H1 (cell line): ENCODE measurements at regions not wholly inside any gene's neighbourhood (a gene's known extent, or its start where the extent isn't known, plus 50 kb on each side); places are given as distances from the start of the nearest gene placed in this dataset.

Source experiments
- CTCF ChIA-PET: fragments of 300-600 bp; sonication (Branson Sonifier 250); formaldehyde crosslinking; loops from one replicate; lab custom pipeline; 2021; ENCODE audit not compliant: partially characterized antibody; lab: Charles Lee
- POLR2A ChIA-PET: fragments of 300-600 bp; sonication (Branson Sonifier 250); formaldehyde crosslinking; loops from one replicate; lab custom pipeline; 2021; ENCODE audit warnings: inconsistent platforms; ENCODE audit not compliant: partially characterized antibody; lab: Charles Lee
- DNase-seq, 2 experiments: peaks; one replicate each; pipeline versions ENCODE4 v3.0.0 to v3.0.0-alpha.2; 2010 to 2022; ENCODE audit warnings: low spot score in 2 of 2, low read depth in 1 of 2, mixed read lengths in 1 of 2
- FAIRE-seq: peaks from 2 replicates; lab custom pipeline; 2011; peaks lifted over from hg19 to GRCh38; lab: Jason Lieb, UNC
- H2AFZ ChIP-seq: 2 replicates; pipeline ENCODE4 v1.8.1; 2012; ENCODE audit warnings: low read length, inconsistent platforms
- H2AK5ac ChIP-seq: 2 replicates; pipeline ENCODE4 v1.6.1; 2013; ENCODE audit warnings: low read depth, low read length
- H2BK120ac ChIP-seq: replicated peaks from 2 replicates; pipeline ENCODE3; 2013; ENCODE audit warnings: low read depth, low read length, inconsistent platforms
- H2BK12ac ChIP-seq: 2 replicates; pipeline ENCODE4 v1.6.1; 2013; ENCODE audit warnings: low read depth, low read length
- H2BK15ac ChIP-seq: 2 replicates; pipeline ENCODE4 v1.6.1; 2013; ENCODE audit warnings: low read length
- H2BK20ac ChIP-seq: 2 replicates; pipeline ENCODE4 v1.6.1; 2013; ENCODE audit warnings: low read length
- H2BK5ac ChIP-seq: 2 replicates; pipeline ENCODE4 v1.6.1; 2013; ENCODE audit warnings: low read depth, low read length
- H3K14ac ChIP-seq: 2 replicates; pipeline ENCODE4 v1.6.1; 2013; ENCODE audit warnings: inconsistent platforms; ENCODE audit not compliant: insufficient read length
- H3K18ac ChIP-seq: 2 replicates; pipeline ENCODE4 v1.6.1; 2013; ENCODE audit warnings: low read length; ENCODE audit errors: extremely low read depth
- H3K23ac ChIP-seq: 2 replicates; pipeline ENCODE4 v1.6.1; 2013; ENCODE audit warnings: inconsistent platforms; ENCODE audit not compliant: insufficient read length
- H3K23me2 ChIP-seq: 2 replicates; pipeline ENCODE4 v1.6.1; 2013; ENCODE audit warnings: low read depth, low read length
- H3K27ac ChIP-seq: 2 replicates; pipeline ENCODE4 v1.6.1; 2011; ENCODE audit warnings: low read depth, low read length, inconsistent platforms
- H3K27me3 ChIP-seq, 4 experiments: replicated peaks in 1 of 4; 1 replicate in 1 of 4; 2 replicates in 3 of 4; pipeline versions ENCODE4 v1.6.1 to v1.8.1; 2011 to 2013; ENCODE audit warnings: low read length in 3 of 4, mild to moderate bottlenecking in 3 of 4, inconsistent platforms in 2 of 4, mixed read lengths in 2 of 4, moderate library complexity in 1 of 4; ENCODE audit not compliant: control insufficient read depth in 3 of 4, insufficient read depth in 3 of 4; ENCODE audit errors: extremely low read depth in 1 of 4
- H3K36me3 ChIP-seq, 4 experiments: 2 replicates each; pipeline versions ENCODE4 v1.6.1 to v1.8.1; 2011 to 2013; ENCODE audit warnings: mild to moderate bottlenecking in 4 of 4, low read length in 3 of 4, moderate library complexity in 2 of 4, control low read depth in 1 of 4, inconsistent platforms in 1 of 4; ENCODE audit not compliant: insufficient read depth in 4 of 4, control insufficient read depth in 2 of 4
- H3K4ac ChIP-seq: replicated peaks from 2 replicates; pipeline ENCODE3; 2013; ENCODE audit warnings: low read length, low read depth, mixed read lengths, inconsistent platforms; ENCODE audit not compliant: insufficient read length
- H3K4me1 ChIP-seq, 4 experiments: replicated peaks in 1 of 4; 1 replicate in 1 of 4; 2 replicates in 3 of 4; pipeline versions ENCODE4 v1.6.1 to v1.8.1; 2011 to 2013; ENCODE audit warnings: low read length in 3 of 4, inconsistent platforms in 2 of 4, mixed read lengths in 1 of 4; ENCODE audit not compliant: insufficient read depth in 4 of 4, control insufficient read depth in 3 of 4
- H3K4me2 ChIP-seq, 2 experiments: 2 replicates each; pipeline versions ENCODE4 v1.6.1 to v1.8.1; 2011 to 2013; ENCODE audit warnings: low read depth in 2 of 2, low read length in 2 of 2, control low read depth in 1 of 2, inconsistent platforms in 1 of 2, mild to moderate bottlenecking in 1 of 2; ENCODE audit not compliant: insufficient read depth in 1 of 2
- H3K4me3 ChIP-seq, 4 experiments: fragments of 200-600, 300-600 bp in 1 of 4; sonication (generic), shearing (Covaris generic), sonication (Bioruptor Twin) in 1 of 4; 2 replicates each; pipeline versions ENCODE4 v1.5.1 to v1.8.1; 2011 to 2016; ENCODE audit warnings: low read length in 4 of 4, low read depth in 3 of 4, control low read depth in 2 of 4, inconsistent platforms in 2 of 4, mild to moderate bottlenecking in 2 of 4, mixed read lengths in 1 of 4, moderate library complexity in 1 of 4; ENCODE audit not compliant: insufficient read depth in 2 of 4; ENCODE audit errors: extremely low read depth in 1 of 4
- H3K56ac ChIP-seq: replicated peaks from 2 replicates; pipeline ENCODE3; 2013; ENCODE audit warnings: low read depth, mild to moderate bottlenecking, mixed read lengths, low read length, inconsistent platforms; ENCODE audit not compliant: insufficient read length
- H3K79me1 ChIP-seq: 2 replicates; pipeline ENCODE4 v1.6.1; 2013; ENCODE audit warnings: low read depth, low read length, control low read depth
- H3K79me2 ChIP-seq, 2 experiments: 2 replicates each; pipeline versions ENCODE4 v1.6.1 to v1.8.1; 2012 to 2013; ENCODE audit warnings: low read length in 2 of 2, mild to moderate bottlenecking in 2 of 2, inconsistent platforms in 1 of 2; ENCODE audit not compliant: insufficient read depth in 2 of 2, control insufficient read depth in 1 of 2
- H3K9ac ChIP-seq, 4 experiments: replicated peaks in 1 of 4; 1 replicate in 1 of 4; 2 replicates in 3 of 4; pipeline versions ENCODE4 v1.6.1 to v1.8.1; 2011 to 2013; ENCODE audit warnings: low read depth in 3 of 4, low read length in 3 of 4, control low read depth in 2 of 4, mild to moderate bottlenecking in 2 of 4, moderate library complexity in 2 of 4, inconsistent platforms in 1 of 4; ENCODE audit errors: extremely low read depth in 1 of 4
- H3K9me3 ChIP-seq, 2 experiments: 2 replicates each; pipeline versions ENCODE4 v1.6.1 to v1.8.1; 2012 to 2013; ENCODE audit warnings: mild to moderate bottlenecking in 2 of 2, moderate library complexity in 2 of 2, control low read depth in 1 of 2, inconsistent platforms in 1 of 2, low read depth in 1 of 2, low read length in 1 of 2, mixed read lengths in 1 of 2; ENCODE audit not compliant: insufficient read depth in 2 of 2
- H4K20me1 ChIP-seq, 2 experiments: replicated peaks in 1 of 2; 2 replicates each; pipeline versions ENCODE3 to v1.8.1; 2011 to 2013; ENCODE audit warnings: inconsistent platforms in 2 of 2, low read length in 2 of 2, mild to moderate bottlenecking in 1 of 2; ENCODE audit not compliant: insufficient read depth in 2 of 2, control insufficient read depth in 1 of 2
- H4K5ac ChIP-seq: 2 replicates; pipeline ENCODE4 v1.6.1; 2013; ENCODE audit warnings: low read length, low read depth, mixed read lengths, inconsistent platforms; ENCODE audit not compliant: insufficient read length
- H4K8ac ChIP-seq: 2 replicates; pipeline ENCODE4 v1.8.0; 2013; ENCODE audit warnings: mild to moderate bottlenecking, moderate library complexity, low read length, inconsistent platforms; ENCODE audit not compliant: insufficient read depth; ENCODE audit errors: extremely low read depth
- H4K91ac ChIP-seq: replicated peaks from 2 replicates; pipeline ENCODE3; 2013; ENCODE audit warnings: low read length, mixed read lengths, inconsistent platforms; ENCODE audit not compliant: insufficient read length
- ASH2L ChIP-seq: fragments of 200-600, 300-600 bp; sonication (generic); IDR thresholded peaks from one replicate; pipeline ENCODE4 v1.7.1; 2017; ENCODE audit warnings: low read length
- MAX ChIP-seq: IDR thresholded peaks from 2 replicates; pipeline ENCODE4 v1.6.1; 2012; ENCODE audit warnings: inconsistent platforms
- PHF8 ChIP-seq: fragments of 200-600 bp; sonication (generic); conservative IDR thresholded peaks from 2 replicates; pipeline ENCODE4 v1.7.1; 2012; ENCODE audit warnings: low read depth, mild to moderate bottlenecking, inconsistent platforms, low read length, moderate library complexity
- POLR2AphosphoS5 ChIP-seq: IDR thresholded peaks from 2 replicates; pipeline ENCODE4 v1.6.1; 2011; ENCODE audit warnings: low read depth, low read length
- TAF1 ChIP-seq: IDR thresholded peaks from 2 replicates; pipeline ENCODE4 v1.6.1; 2011; ENCODE audit warnings: mild to moderate bottlenecking, low read depth, low read length
- WGBS, 2 experiments: shearing (Covaris generic) in 1 of 2; methylation state at CpG; one replicate each; pipeline versions ENCODE4 v1.1.6 to v1.1.7; 2013 to 2015; ENCODE audit warnings: low lambda C conversion rate in 2 of 2, mixed read lengths in 2 of 2, inconsistent platforms in 1 of 2, low coverage in 1 of 2, missing lambda C conversion rate in 1 of 2; ENCODE audit not compliant: insufficient replicate concordance in 2 of 2, insufficient coverage in 1 of 2, insufficient read length in 1 of 2; ENCODE audit errors: extremely low coverage in 1 of 2, missing lambda C conversion rate in 1 of 2; 5-methylcytosine and 5-hydroxymethylcytosine counted together

- 94% methylated on average over 2 of the region's 2 CpGs; no CpG with 5 or more reads in 1 of the 2 experiments for WGBS, 2 experiments
- no peak overlapping the region for H3K56ac ChIP-seq
These were observed 1048.0 kb upstream of the WWC1 start for GRCh38 chr5:167243463-167243862.

More at GRCh38 chr5:167243463-167243862, 1048.0 kb upstream of the WWC1 start:
- H3K18ac ChIP-seq = no peak overlapping the region
- H2BK5ac ChIP-seq = no peak overlapping the region
- FAIRE-seq (no peak), DNase-seq (no peak)
- H3K4me1 ChIP-seq = no peaks in the 10 kb centered on the region; a peak in 1 of 7 replicates
- TF ChIP-seq PHF8 (no peak), MAX (no peak), TAF1 (no peak), POLR2AphosphoS5 (no peak), ASH2L (no peak)
- H3K23me2 ChIP-seq = no peaks in the 10 kb centered on the region
- H3K4ac ChIP-seq = no peak overlapping the region
- H4K8ac ChIP-seq = no peak overlapping the region
- H3K27ac ChIP-seq = no peak overlapping the region
- H3K36me3 ChIP-seq = no peaks in the 10 kb centered on the region
- no peaks in the 10 kb centered on the region for H3K79me2 ChIP-seq
- CTCF ChIA-PET = interaction anchor here (0.6 to 4.8 kb wide), 6 partner anchors 10 to 1614 kb away, joined by 3 to 34 read pairs (median 5); no protein-coding TSS in a partner anchor
- no peak overlapping the region for H4K5ac ChIP-seq
- no peaks in the 10 kb centered on the region for H3K79me1 ChIP-seq
- H3K14ac ChIP-seq = no peak overlapping the region
- peak overlapping the region in 1 of 4 experiments; percentile 6; a peak in 1 of 7 replicates for H3K9ac ChIP-seq
- H4K20me1 ChIP-seq = no peaks in the 10 kb centered on the region
- H4K91ac ChIP-seq = no peak overlapping the region
- no peak overlapping the region for H2AK5ac ChIP-seq
- no peak overlapping the region for H3K4me2 ChIP-seq
- no peaks in the 10 kb centered on the region for H3K27me3 ChIP-seq
- H3K4me3 ChIP-seq = no peak overlapping the region
- H2BK120ac ChIP-seq = no peak overlapping the region
- H2BK12ac ChIP-seq = no peak overlapping the region
- no peak overlapping the region for H2AFZ ChIP-seq
- H2BK20ac ChIP-seq = no peak overlapping the region
- POLR2A ChIA-PET = no interaction called here
- H3K23ac ChIP-seq = no peak overlapping the region
- H2BK15ac ChIP-seq = no peak overlapping the region
- no peaks in the 10 kb centered on the region for H3K9me3 ChIP-seq
